HG02571 (cell line): ENCODE measurements at regions not wholly inside any gene's neighbourhood (a gene's known extent, or its start where the extent isn't known, plus 50 kb on each side); places are given as distances from the start of the nearest gene placed in this dataset.

Experiments
- ATAC-seq: cut with Tn5 transposase; IDR thresholded peaks from one replicate; pipeline ENCODE4 v1.9.1; 2021; ENCODE audit warnings: mild to moderate bottlenecking, moderate library complexity; ENCODE audit not compliant: unreplicated experiment

DNA sequence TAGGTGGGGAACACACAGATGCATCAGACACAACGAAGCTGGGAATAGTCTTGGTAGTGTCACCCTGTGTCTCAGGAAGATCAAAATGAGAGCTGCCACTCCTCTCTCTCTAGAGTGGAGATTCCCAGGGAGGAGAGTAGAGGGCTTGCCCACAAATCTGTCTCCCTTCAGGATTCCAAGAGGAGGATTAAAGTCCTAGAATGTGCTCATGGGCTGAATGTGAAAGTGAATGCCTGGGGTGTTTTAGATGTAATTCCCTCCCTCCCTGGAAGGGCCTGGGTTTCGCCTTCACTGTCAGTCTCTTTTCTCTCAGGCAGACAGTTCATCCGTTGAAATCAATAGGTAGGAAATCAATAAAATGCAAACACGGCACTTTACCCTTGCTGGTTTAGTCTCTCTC is 282.6 kb upstream of the PPARGC1A start:
- no peak for ATAC-seq

DNA sequence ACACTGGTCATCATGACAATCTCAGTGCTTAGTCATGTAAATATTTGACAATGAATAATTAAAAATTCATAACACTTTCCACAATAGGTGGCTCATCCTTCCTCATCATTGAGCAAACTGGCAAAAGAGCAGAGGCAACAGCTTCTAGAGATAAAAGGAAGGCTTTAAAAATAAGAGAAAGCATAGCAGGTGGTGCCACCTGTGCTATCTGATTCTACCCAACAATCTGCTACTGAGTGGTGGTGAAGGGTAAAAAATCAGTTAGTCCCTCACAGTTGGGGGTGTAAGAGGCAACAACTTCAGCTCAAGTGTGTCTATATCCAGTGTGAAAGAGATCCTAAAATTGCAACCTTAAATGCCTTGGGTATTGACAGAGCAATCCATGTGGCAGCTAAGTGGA is 280.1 kb upstream of the PPARGC1A start:
- no peak for ATAC-seq

DNA sequence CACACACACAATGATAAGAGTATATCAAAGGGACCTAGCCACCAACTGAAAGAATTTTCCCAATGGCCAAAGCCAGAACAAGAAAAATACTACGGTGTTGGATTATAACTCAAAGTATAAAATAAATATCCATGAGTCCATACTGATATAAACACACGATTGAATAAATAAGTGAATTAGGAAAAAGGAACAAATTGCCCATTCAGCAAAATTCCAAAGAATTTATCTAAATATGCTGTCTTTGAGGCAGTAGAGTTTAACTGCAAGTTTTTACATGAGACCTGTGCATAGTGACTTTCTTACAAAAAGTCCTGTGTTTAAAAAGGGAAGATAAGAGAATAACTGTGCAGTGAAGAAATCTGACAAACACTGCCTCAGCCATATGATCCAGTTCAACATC is 278.8 kb upstream of the PPARGC1A start:
- no peak for ATAC-seq

DNA sequence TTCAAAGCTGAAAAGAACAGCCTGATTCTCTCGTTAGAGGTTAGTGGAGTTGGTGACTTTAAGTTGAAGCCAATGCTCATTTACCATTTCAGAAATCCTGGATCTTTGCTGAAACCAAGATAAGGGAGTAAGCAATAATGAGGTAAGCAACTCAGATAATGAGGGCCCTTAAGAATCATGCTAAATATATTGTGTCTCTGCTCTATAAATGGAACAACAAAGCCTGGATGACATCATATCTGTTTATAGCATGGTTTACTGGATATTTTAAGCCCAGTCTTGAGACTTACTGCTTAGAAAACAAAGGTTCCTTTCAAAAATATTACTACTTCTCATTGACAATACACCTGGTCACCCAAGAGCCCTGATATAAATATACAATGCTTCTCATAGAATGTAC is 276.7 kb upstream of the PPARGC1A start:
- ATAC-seq = no peak

- no peak for ATAC-seq
Measured at GRCh38 chr4:24164797-24165196, 274.9 kb upstream of the PPARGC1A start.

GRCh38 chr4:24164054-24164693 is 274.3 kb upstream of the PPARGC1A start:
- ATAC-seq = no peak

DNA sequence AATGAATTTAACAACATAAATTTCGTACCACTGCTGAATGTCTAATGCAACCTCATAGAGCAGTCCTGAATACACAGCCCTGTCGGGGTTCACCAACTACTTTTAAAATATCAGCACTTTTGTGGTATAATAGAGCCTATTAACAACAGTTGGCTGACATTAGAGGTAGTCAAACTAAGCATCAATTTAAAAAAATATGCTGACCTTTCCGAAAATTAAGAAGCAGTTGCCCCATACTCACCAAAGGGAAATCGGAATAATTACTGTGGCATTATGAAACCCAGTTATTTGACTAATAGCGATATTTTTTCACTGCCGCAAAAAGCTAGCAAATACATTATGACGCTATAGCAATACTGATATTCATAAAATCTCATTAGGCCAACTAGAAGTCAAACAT is 273.5 kb upstream of the PPARGC1A start:
- ATAC-seq = no peak

GRCh38 chr4:24160358-24160757 is 270.5 kb upstream of the PPARGC1A start:
- ATAC-seq = no peak

GRCh38 chr4:24158031-24158430 is 268.2 kb upstream of the PPARGC1A start:
- ATAC-seq = no peak

- no peak for ATAC-seq
Measured at GRCh38 chr4:24150034-24150433, 260.2 kb upstream of the PPARGC1A start.

DNA sequence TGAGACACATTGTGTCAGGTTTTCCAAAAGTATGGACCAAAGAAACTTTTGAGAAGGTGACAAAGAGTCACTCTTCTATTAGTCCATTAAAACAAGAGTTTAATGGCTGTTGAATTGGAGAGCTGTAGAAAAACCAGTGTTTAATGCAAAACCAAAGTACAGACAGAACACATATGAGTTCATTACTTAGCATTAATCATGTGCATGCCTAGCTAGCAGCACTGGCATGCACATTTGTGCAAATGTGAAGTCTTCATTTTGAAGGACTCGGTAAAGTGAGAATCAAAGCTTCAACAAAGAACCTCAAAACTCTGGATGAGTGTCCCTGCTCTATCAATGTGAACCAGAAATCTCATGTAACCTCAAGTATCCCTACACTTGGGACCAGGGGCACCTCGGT is 256.3 kb upstream of the PPARGC1A start:
- no peak for ATAC-seq

- no peak for ATAC-seq
Measured at GRCh38 chr4:24145591-24145990, 255.7 kb upstream of the PPARGC1A start.

GRCh38 chr4:24144381-24144780 is 254.5 kb upstream of the PPARGC1A start:
- no peak for ATAC-seq

DNA sequence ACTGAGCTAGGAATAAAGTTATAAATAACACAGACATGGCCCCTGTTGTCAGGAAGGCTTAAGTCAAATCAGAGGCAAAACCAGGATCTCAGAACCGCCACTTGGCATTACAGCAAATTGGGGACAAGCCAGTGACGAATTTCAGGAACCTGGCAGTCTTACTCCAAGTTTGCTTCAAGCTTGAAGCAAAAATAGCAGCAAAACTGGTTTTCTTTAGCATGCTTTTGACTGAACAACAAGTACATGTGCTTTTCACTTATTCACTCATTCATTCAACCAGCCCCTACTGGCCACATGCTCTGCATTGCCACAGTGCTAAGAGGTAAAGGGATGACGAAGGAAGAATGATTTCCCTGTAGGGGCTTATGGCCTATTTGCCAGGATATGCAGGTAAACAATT is 253.9 kb upstream of the PPARGC1A start:
- ATAC-seq = no peak

DNA sequence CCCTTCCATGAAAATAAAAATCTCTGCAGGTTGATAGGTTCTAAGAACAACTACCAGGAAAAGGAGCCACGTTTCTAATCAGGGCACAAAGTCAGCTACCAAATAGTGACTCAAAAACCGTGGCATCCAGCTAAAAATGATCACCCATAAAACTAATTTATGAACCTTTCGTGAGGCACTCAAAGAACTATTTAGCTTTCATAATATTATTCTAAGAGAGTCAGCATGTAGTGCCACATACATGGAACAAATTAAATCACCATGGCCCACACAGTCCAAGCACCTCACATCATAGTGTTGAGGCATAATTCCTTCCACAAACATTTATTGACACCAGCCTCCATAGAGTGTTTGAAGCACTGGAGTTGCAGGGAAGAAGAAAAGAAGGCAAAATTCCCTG is 252.0 kb upstream of the PPARGC1A start:
- no peak for ATAC-seq

DNA sequence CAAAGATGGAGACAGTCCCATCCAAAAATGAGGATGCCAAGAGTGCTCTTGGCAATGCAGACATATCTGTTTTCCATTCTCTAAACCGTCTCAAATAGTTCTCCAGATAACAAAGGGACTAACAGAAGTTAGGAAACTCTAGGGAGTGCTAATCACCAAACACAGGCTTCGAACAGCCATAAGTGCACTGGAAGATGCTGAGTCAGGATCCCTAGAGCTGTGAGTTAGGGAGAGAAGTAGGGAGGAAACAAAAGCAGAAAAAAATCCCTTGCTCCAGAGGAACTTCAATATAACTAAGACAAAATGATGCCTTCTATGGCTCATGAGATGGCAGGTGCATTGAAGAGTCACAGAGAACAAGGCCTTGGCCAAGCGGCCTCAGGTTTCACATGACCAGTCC is 251.0 kb upstream of the PPARGC1A start:
- ATAC-seq = no peak

- ATAC-seq = no peak
Measured at GRCh38 chr4:24137671-24138601, 248.1 kb upstream of the PPARGC1A start.

DNA sequence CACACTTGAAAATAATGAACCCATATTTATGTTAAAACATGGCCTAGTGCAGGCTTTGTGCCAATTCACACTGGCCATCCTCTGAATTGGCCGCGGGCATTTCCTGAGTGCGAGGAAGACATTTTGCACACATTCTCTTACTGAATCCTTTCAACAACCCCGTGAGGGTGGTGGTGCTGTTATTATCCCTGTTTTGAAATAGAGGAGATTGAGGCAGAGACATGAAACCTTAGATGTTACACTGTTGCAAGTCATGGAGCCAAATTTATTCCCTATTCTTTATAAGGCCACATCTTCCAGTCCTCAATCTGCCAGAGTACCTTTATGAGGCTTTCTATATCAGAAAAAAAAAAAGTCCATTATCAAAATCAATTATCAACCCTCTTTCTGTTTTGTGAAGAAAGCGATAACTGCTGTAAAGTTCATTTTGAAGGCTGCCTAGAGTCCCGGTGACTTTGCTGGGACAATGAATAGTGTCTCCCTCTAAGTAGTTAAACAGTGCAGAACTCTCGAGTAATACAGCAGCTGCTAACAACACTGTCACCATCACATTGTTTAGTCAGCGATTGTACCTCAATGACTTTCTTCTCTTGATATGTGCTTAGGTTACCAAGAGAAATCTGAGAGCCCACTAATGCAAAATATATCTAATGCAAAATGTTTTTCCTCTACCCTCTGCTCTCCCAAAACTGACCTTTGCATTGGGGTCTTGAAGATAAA is 242.3 kb upstream of the PPARGC1A start:
- no peak for ATAC-seq

DNA sequence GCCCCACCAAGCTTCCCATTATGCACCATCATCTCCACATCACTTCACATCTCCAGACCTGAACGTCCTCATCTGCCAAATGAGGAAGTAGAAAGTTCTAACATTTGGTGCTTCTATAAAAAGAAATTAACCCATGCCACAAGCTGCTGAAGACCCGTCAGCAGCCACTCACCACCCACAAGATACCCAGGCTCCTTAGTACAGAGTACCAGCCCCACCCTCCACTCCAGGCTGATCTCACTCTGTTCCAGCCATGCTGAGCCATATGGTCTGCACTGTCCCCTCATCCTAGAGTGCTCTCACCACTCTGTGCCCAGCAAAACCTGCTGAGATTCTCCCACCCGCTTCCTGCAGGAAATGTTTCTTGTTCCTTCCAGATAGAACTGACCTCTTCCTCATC is 240.8 kb upstream of the PPARGC1A start:
- ATAC-seq = no peak

- no peak for ATAC-seq
Measured at GRCh38 chr4:24126776-24127175, 236.9 kb upstream of the PPARGC1A start.

GRCh38 chr4:24121395-24122175 is 231.7 kb upstream of the PPARGC1A start:
- ATAC-seq = no peak
